AG08395 (cell line): ENCODE measurements at regions not wholly inside any gene's neighbourhood (a gene's known extent, or its start where the extent isn't known, plus 50 kb on each side); places are given as distances from the start of the nearest gene placed in this dataset.

Source experiments
- DNase-seq: peaks from one replicate; pipeline ENCODE4 v3.0.0; 2012; ENCODE audit warnings: mixed read lengths, low spot score

GRCh38 chr10:121070275-121071070, 219.3 kb downstream of the WDR11 start:
- no peak for DNase-seq

- no peak for DNase-seq
These were observed 220.7 kb downstream of the WDR11 start for GRCh38 chr10:121071901-121072300.

GRCh38 chr10:121073728-121074127, 222.6 kb downstream of the WDR11 start:
- no peak for DNase-seq

GRCh38 chr10:121076776-121077715, 225.9 kb downstream of the WDR11 start:
- peak; percentile 76 for DNase-seq

- DNase-seq: no peak
These were observed 226.9 kb downstream of the WDR11 start for GRCh38 chr10:121078036-121078435.

GRCh38 chr10:121078672-121079102, 227.5 kb downstream of the WDR11 start:
- DNase-seq: no peak

- DNase-seq: no peak
These were observed 228.1 kb downstream of the WDR11 start for GRCh38 chr10:121079226-121079625.

- no peak for DNase-seq
These were observed 229.2 kb downstream of the WDR11 start for GRCh38 chr10:121080281-121080891.

- DNase-seq: no peak
These were observed 230.1 kb downstream of the WDR11 start for GRCh38 chr10:121081306-121081705.

GRCh38 chr10:121082984-121083383, 231.8 kb downstream of the WDR11 start:
- DNase-seq: no peak

- DNase-seq: no peak
These were observed 233.0 kb downstream of the WDR11 start for GRCh38 chr10:121084016-121084674.

- DNase-seq: no peak
These were observed 233.5 kb downstream of the WDR11 start for GRCh38 chr10:121084675-121085070.

GRCh38 chr10:121085367-121085766, 234.2 kb downstream of the WDR11 start:
- no peak for DNase-seq

- no peak for DNase-seq
These were observed 236.0 kb downstream of the WDR11 start for GRCh38 chr10:121087129-121087528.

GRCh38 chr10:121087688-121088087, 236.5 kb downstream of the WDR11 start:
- DNase-seq: no peak

GRCh38 chr10:121088524-121088923, 237.4 kb downstream of the WDR11 start:
- DNase-seq: no peak

GRCh38 chr10:121089434-121089833, 238.3 kb downstream of the WDR11 start:
- no peak for DNase-seq

GRCh38 chr10:121091961-121092719, 241.0 kb downstream of the WDR11 start:
- no peak for DNase-seq

GRCh38 chr10:121092720-121093095, 241.5 kb downstream of the WDR11 start:
- DNase-seq: no peak

- DNase-seq: no peak
These were observed 245.7 kb downstream of the WDR11 start for GRCh38 chr10:121096617-121097431.
